GM12878 (cell line): ENCODE measurements at regions not wholly inside any gene's neighbourhood (a gene's known extent, or its start where the extent isn't known, plus 50 kb on each side); places are given as distances from the start of the nearest gene placed in this dataset.

ENCODE experiments used
- ATAC-seq: fragments of 200-7000 bp; cut with Tn5 transposase; 3 replicates; pipeline ENCODE4 v1.9.1; 2020; ENCODE audit warnings: mild to moderate bottlenecking, moderate library complexity
- BruUV-seq: library from RNA; stranded (reverse); fragments of 400-500 nt; replicated peaks from 2 replicates; lab custom pipeline; 2021; lab: Mats Ljungman, UMichigan
- CTCF ChIA-PET: fragments of 300-600 bp; sonication (Branson Sonifier 250); formaldehyde crosslinking; extraction: SDS; loops from one replicate; lab custom pipeline; 2021; ENCODE audit warnings: inconsistent platforms; lab: Yijun Ruan, JAX
- POLR2A ChIA-PET: fragments of 350-600 bp; formaldehyde crosslinking; extraction: SDS; loops from one replicate; lab custom pipeline; 2021; ENCODE audit warnings: inconsistent platforms; lab: Charles Lee
- RAD21 ChIA-PET: fragments of 300-600 bp; sonication (Branson Sonifier 250); formaldehyde crosslinking; loops from one replicate; lab custom pipeline; 2023; ENCODE audit warnings: antibody characterized with exemption; ENCODE audit not compliant: unreplicated experiment; lab: Charles Lee
- SMC1A ChIA-PET: fragments of 300-600 bp; sonication (Branson Sonifier 250); formaldehyde crosslinking; loops from one replicate; lab custom pipeline; 2023; ENCODE audit not compliant: unreplicated experiment, uncharacterized antibody; lab: Charles Lee
- DNase-seq: peaks from one replicate; pipeline ENCODE4 v3.0.0-alpha.2; 2011; ENCODE audit warnings: low read depth, low spot score
- FAIRE-seq: peaks from 3 replicates; lab custom pipeline; 2011; peaks lifted over from hg19 to GRCh38; lab: Jason Lieb, UNC
- H2AFZ ChIP-seq: 2 replicates; pipeline ENCODE4 v1.6.0; 2011; ENCODE audit warnings: low read depth, low read length, control low read depth; ENCODE audit not compliant: control insufficient read depth
- H3K27ac ChIP-seq: 2 replicates; pipeline ENCODE4 v1.5.1; 2011; ENCODE audit warnings: control low read depth; ENCODE audit not compliant: control insufficient read depth, insufficient read depth
- H3K27me3 ChIP-seq, 2 experiments: replicated peaks in 1 of 2; 2 replicates each; pipeline versions ENCODE4 v1.6.0 to v1.6.1; 2011; ENCODE audit warnings: low read length in 1 of 2; ENCODE audit not compliant: control insufficient read depth in 2 of 2, insufficient read depth in 2 of 2
- H3K36me3 ChIP-seq, 2 experiments: 2 replicates each; pipeline ENCODE4 v1.5.1; 2011; ENCODE audit warnings: low read length in 1 of 2; ENCODE audit not compliant: control insufficient read depth in 2 of 2, insufficient read depth in 2 of 2
- H3K4me1 ChIP-seq: 2 replicates; pipeline ENCODE4 v1.6.1; 2011; ENCODE audit warnings: mild to moderate bottlenecking, low read length, moderate library complexity, mixed read lengths; ENCODE audit not compliant: control insufficient read depth, insufficient read depth
- H3K4me2 ChIP-seq: 2 replicates; pipeline ENCODE4 v1.6.0; 2011; ENCODE audit warnings: control low read depth; ENCODE audit not compliant: control insufficient read depth, insufficient read depth
- H3K4me3 ChIP-seq: fragments of 200-600 bp; sonication (generic); 2 replicates; pipeline ENCODE4 v1.5.1; 2016
- H3K79me2 ChIP-seq: 2 replicates; pipeline ENCODE4 v1.6.0; 2011; ENCODE audit warnings: low read length; ENCODE audit not compliant: control insufficient read depth, insufficient read depth
- H3K9ac ChIP-seq: 2 replicates; pipeline ENCODE4 v1.8.0; 2011; ENCODE audit warnings: low read length, control low read depth, mixed read lengths; ENCODE audit not compliant: control insufficient read depth, insufficient read depth
- H3K9me3 ChIP-seq: replicated peaks from 3 replicates; pipeline ENCODE4 v1.5.1; 2011; ENCODE audit warnings: mild to moderate bottlenecking, low read length; ENCODE audit not compliant: control insufficient read depth, insufficient read depth
- H4K20me1 ChIP-seq: 2 replicates; pipeline ENCODE4 v1.6.0; 2011; ENCODE audit not compliant: control insufficient read depth, insufficient read depth
- BMI1 ChIP-seq: fragments of 450-650 bp; IDR thresholded peaks from 2 replicates; pipeline ENCODE4 v1.6.1; 2016; ENCODE audit warnings: mild to moderate bottlenecking, moderate library complexity, borderline replicate concordance
- CHD2 ChIP-seq: IDR thresholded peaks from 2 replicates; pipeline ENCODE4 v1.6.1; 2011; ENCODE audit warnings: low read depth, low read length, improper control_type of control experiment, borderline replicate concordance
- EGR1 ChIP-seq, 2 experiments: IDR thresholded peaks; 1 replicate in 1 of 2; 2 replicates in 1 of 2; pipeline ENCODE4 v1.6.1; 2011 to 2012; ENCODE audit warnings: low read depth in 2 of 2, low read length in 2 of 2, borderline replicate concordance in 1 of 2, mild to moderate bottlenecking in 1 of 2, moderate library complexity in 1 of 2
- HCFC1 ChIP-seq: fragments of 150-350 bp; IDR thresholded peaks from 2 replicates; pipeline ENCODE4 v1.6.1; 2014; ENCODE audit warnings: low read length
- IRF5 ChIP-seq: fragments of 450-650 bp; IDR thresholded peaks from 2 replicates; pipeline ENCODE4 v1.6.1; 2017; ENCODE audit warnings: borderline replicate concordance
- MEF2A ChIP-seq: IDR thresholded peaks from 2 replicates; pipeline ENCODE4 v1.6.1; 2011; ENCODE audit warnings: low read depth, mild to moderate bottlenecking, low read length, moderate library complexity; ENCODE audit not compliant: insufficient read depth
- RBBP5 ChIP-seq: fragments of 200-600 bp; sonication (generic); conservative IDR thresholded peaks from 2 replicates; pipeline ENCODE4 v1.6.1; 2016
- SPI1 ChIP-seq: IDR thresholded peaks from 2 replicates; pipeline ENCODE4 v1.6.1; 2011; ENCODE audit warnings: low read depth, mild to moderate bottlenecking, low read length, moderate library complexity, borderline replicate concordance; ENCODE audit not compliant: insufficient read depth
- STAT1 ChIP-seq: fragments of 450-650 bp; conservative IDR thresholded peaks from 2 replicates; pipeline ENCODE4 v1.6.1; 2014; ENCODE audit warnings: antibody characterized with exemption, mild to moderate bottlenecking
- TARDBP ChIP-seq: IDR thresholded peaks from 2 replicates; pipeline ENCODE4 v1.6.1; 2016; ENCODE audit warnings: borderline replicate concordance
- USF2 ChIP-seq: IDR thresholded peaks from 2 replicates; pipeline ENCODE4 v1.6.1; 2011; ENCODE audit warnings: low read depth, low read length, improper control_type of control experiment, borderline replicate concordance
- WGBS: methylation state at CpG from one replicate; pipeline ENCODE4 v1.1.6; 2016; ENCODE audit warnings: low lambda C conversion rate; ENCODE audit not compliant: insufficient replicate concordance, insufficient coverage; ENCODE audit errors: missing lambda C conversion rate; 5-methylcytosine and 5-hydroxymethylcytosine counted together
- in situ Hi-C: fragments of 300-500 bp; cut with MboI; formaldehyde crosslinking; loops from 9 replicates; pipeline ENCODE4 v1.14.3; 2018; ENCODE audit warnings: mixed read lengths
- intact Hi-C: fragments of 100-400 bp; cut with micrococcal nuclease; formaldehyde crosslinking; loops from one replicate; pipeline ENCODE4 v1.14.2; 2022; ENCODE audit not compliant: unreplicated experiment

- ATAC-seq, result no peak
- Histone ChIP-seq H3K4me2 (no peak overlapping the region), H3K9ac (no peak overlapping the region), H3K9me3 (peaks cover 1% of the 10 kb centered on the region; the same call in 1 of the 3 replicates), H3K4me3 (no peak overlapping the region), H2AFZ (no peak overlapping the region), H3K36me3 (no peaks in the 10 kb centered on the region), H3K27me3 (no peaks in the 10 kb centered on the region), H3K4me1 (no peaks in the 10 kb centered on the region), H3K27ac (no peak overlapping the region), H3K79me2 (no peaks in the 10 kb centered on the region), H4K20me1 (no peaks in the 10 kb centered on the region)
- BruUV-seq, result no TSS peak
- intact Hi-C loops, result no loop called here
- DNase-seq, result no peak
- in situ Hi-C loops, result no loop called here
- FAIRE-seq, result no peak
- RAD21 ChIA-PET, result no interaction called here
- WGBS, result 0% methylated on average over 2 of the region's 4 CpGs
- TF ChIP-seq HCFC1 (no peak), EGR1 (IDR thresholded peaks at IDR 0.05; ENCODE audit: borderline replicate concordance in 1 of 2, low read depth in 2 of 2, low read length in 2 of 2) (no peak), USF2 (no peak), CHD2 (no peak), IRF5 (no peak), BMI1 (no peak), TARDBP (no peak), RBBP5 (no peak), SPI1 (no peak), STAT1 (no peak), MEF2A (no peak)
- POLR2A ChIA-PET, result no interaction called here
- CTCF ChIA-PET, result no interaction called here
- SMC1A ChIA-PET, result no interaction called here
These were observed 353.9 kb upstream of the C1orf174 start for GRCh38 chr1:4253935-4254334.
